Suppressor macrophage treated with lipopolysaccharide for 4 hours (primary cell): ENCODE measurements at regions not wholly inside any gene's neighbourhood (a gene's known extent, or its start where the extent isn't known, plus 50 kb on each side); places are given as distances from the start of the nearest gene placed in this dataset.

Experiments
- DNase-seq: peaks from one replicate; pipeline ENCODE4 v3.0.0-alpha.2; 2020

- DNase-seq, result no peak
These were observed 171.9 kb upstream of the RAB4A start for GRCh38 chr1:229098903-229099578.

- no peak for DNase-seq
These were observed 169.7 kb upstream of the RAB4A start for GRCh38 chr1:229101011-229101871.

- no peak for DNase-seq
These were observed 168.0 kb upstream of the RAB4A start for GRCh38 chr1:229102741-229103391.

GRCh38 chr1:229104654-229105053 is 166.3 kb upstream of the RAB4A start:
- DNase-seq, result no peak

GRCh38 chr1:229105109-229105508 is 165.8 kb upstream of the RAB4A start:
- no peak for DNase-seq

GRCh38 chr1:229105822-229106525 is 164.9 kb upstream of the RAB4A start:
- DNase-seq, result no peak

- DNase-seq, result no peak
These were observed 164.3 kb upstream of the RAB4A start for GRCh38 chr1:229106526-229107125.

GRCh38 chr1:229107304-229107815 is 163.6 kb upstream of the RAB4A start:
- DNase-seq, result no peak

- DNase-seq, result no peak
These were observed 162.9 kb upstream of the RAB4A start for GRCh38 chr1:229107972-229108371.

- no peak for DNase-seq
These were observed 162.2 kb upstream of the RAB4A start for GRCh38 chr1:229108598-229109201.

GRCh38 chr1:229109320-229109761 is 161.6 kb upstream of the RAB4A start:
- DNase-seq, result peak; percentile 65

- DNase-seq, result no peak
These were observed 159.9 kb upstream of the RAB4A start for GRCh38 chr1:229110986-229111385.

GRCh38 chr1:229111703-229112319 is 159.1 kb upstream of the RAB4A start:
- no peak for DNase-seq

GRCh38 chr1:229112832-229113548 is 157.9 kb upstream of the RAB4A start:
- no peak for DNase-seq

GRCh38 chr1:229114315-229114714 is 156.6 kb upstream of the RAB4A start:
- DNase-seq, result no peak

GRCh38 chr1:229114850-229115365 is 156.0 kb upstream of the RAB4A start:
- no peak for DNase-seq

- DNase-seq, result no peak
These were observed 154.8 kb upstream of the RAB4A start for GRCh38 chr1:229116114-229116513.

GRCh38 chr1:229117664-229118300 is 153.1 kb upstream of the RAB4A start:
- DNase-seq, result peak; percentile 38

GRCh38 chr1:229118477-229119061 is 152.3 kb upstream of the RAB4A start:
- no peak for DNase-seq

GRCh38 chr1:229119161-229119560 is 151.8 kb upstream of the RAB4A start:
- DNase-seq, result no peak
